ENCODE measurements at regions not wholly inside any gene's neighbourhood (a gene's known extent, or its start where the extent isn't known, plus 50 kb on each side); places are given as distances from the start of the nearest gene placed in this dataset.

DNA sequence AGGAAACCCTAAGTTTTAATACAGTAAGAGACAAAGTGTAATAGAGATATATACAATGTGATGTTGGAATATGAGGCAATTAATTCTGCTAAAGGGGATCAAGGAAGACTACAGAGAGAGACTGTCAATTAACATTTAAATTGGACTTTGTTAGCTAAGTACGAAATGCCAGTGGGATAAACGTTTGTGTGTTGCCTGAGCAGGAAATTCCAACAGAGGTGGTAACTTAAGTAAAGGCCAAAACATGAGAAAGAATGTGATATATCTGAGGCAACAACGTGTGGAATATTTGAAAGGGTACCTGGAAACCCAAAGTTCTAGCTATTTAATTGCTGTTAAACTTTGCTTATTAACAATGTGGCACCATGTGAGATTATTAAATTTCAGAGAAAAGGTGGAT lies 1666.9 kb upstream of the WWC1 start:
- TF ChIP-seq CTCF (IDR thresholded peaks at IDR 0.05 in 2 of 3, conservative IDR thresholded peaks at IDR 0.05 in 1 of 3; ENCODE audit: control insufficient read depth in 2 of 3, extremely low read depth in 1 of 3, insufficient read depth in 1 of 3, low read depth in 3 of 3, low read length in 3 of 3) (no peak), ATF2 (IDR thresholded peaks at IDR 0.05; ENCODE audit: low read length) (no peak), EP300 (IDR thresholded peaks at IDR 0.05; ENCODE audit: borderline replicate concordance in 1 of 2, control insufficient read depth in 1 of 2, low read depth in 2 of 2, low read length in 2 of 2) (no peak), JUND (IDR thresholded peaks at IDR 0.05; ENCODE audit: low read depth, low read length) (no peak), POLR2AphosphoS5 (IDR thresholded peaks at IDR 0.05; ENCODE audit: low read length) (no peak), USF1 (IDR thresholded peaks at IDR 0.05; ENCODE audit: borderline replicate concordance, extremely low read length, insufficient read depth, low read depth, low read length) (no peak), CHD2 (IDR thresholded peaks at IDR 0.05; ENCODE audit: borderline replicate concordance, low read depth, low read length) (no peak)
- TF ChIP-seq, protein P1, sequence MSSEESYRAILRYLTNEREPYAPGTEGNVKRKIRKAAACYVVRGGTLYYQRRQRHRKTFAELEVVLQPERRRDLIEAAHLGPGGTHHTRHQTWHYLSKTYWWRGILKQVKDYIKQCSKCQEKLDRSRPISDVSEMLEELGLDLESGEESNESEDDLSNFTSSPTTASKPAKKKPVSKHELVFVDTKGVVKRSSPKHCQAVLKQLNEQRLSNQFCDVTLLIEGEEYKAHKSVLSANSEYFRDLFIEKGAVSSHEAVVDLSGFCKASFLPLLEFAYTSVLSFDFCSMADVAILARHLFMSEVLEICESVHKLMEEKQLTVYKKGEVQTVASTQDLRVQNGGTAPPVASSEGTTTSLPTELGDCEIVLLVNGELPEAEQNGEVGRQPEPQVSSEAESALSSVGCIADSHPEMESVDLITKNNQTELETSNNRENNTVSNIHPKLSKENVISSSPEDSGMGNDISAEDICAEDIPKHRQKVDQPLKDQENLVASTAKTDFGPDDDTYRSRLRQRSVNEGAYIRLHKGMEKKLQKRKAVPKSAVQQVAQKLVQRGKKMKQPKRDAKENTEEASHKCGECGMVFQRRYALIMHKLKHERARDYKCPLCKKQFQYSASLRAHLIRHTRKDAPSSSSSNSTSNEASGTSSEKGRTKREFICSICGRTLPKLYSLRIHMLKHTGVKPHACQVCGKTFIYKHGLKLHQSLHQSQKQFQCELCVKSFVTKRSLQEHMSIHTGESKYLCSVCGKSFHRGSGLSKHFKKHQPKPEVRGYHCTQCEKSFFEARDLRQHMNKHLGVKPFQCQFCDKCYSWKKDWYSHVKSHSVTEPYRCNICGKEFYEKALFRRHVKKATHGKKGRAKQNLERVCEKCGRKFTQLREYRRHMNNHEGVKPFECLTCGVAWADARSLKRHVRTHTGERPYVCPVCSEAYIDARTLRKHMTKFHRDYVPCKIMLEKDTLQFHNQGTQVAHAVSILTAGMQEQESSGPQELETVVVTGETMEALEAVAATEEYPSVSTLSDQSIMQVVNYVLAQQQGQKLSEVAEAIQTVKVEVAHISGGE (CRISPR knock-in tag; IDR thresholded peaks at IDR 0.05), result no peak

Measured in GM12878 (cell line).